Stimulated activated CD4-positive, alpha-beta T cell treated with anti-CD3 and anti-CD28 coated beads, Interleukin-15, amount 100 ng/mL, for 48 hours (primary cell): ENCODE measurements at regions not wholly inside any gene's neighbourhood (a gene's known extent, or its start where the extent isn't known, plus 50 kb on each side); places are given as distances from the start of the nearest gene placed in this dataset.

Experiments
- DNase-seq, 2 donors: peaks; one replicate each; pipeline ENCODE4 v3.0.0-alpha.2; 2020; ENCODE audit warnings: low read depth in 2 of 2

DNA sequence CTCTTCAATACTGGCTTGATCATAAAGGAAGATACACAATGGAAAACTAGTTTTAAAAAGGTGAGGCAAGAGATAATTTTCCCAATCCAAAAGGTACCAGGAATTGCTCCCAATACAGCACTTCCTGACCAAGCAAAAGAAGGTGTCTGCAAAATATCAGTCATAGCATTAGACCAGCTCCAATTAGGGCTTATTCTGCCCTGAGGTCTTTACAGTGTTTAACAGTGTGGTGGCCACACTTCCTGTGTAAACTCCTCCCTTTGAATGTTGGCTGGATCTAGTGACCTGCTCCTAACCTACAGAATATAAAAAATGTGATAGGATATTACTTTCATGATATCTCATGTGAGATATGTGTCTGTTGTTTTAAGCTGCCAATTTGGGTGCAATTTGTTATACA lies 57.1 kb upstream of the BTN3A2 start:
- DNase-seq: no peak

GRCh38 chr6:26309731-26310142 lies 55.3 kb upstream of the BTN3A2 start:
- no peak for DNase-seq

GRCh38 chr6:26311012-26311384 lies 54.0 kb upstream of the BTN3A2 start:
- peak in 1 of 2 donors; percentile 51 for DNase-seq

DNA sequence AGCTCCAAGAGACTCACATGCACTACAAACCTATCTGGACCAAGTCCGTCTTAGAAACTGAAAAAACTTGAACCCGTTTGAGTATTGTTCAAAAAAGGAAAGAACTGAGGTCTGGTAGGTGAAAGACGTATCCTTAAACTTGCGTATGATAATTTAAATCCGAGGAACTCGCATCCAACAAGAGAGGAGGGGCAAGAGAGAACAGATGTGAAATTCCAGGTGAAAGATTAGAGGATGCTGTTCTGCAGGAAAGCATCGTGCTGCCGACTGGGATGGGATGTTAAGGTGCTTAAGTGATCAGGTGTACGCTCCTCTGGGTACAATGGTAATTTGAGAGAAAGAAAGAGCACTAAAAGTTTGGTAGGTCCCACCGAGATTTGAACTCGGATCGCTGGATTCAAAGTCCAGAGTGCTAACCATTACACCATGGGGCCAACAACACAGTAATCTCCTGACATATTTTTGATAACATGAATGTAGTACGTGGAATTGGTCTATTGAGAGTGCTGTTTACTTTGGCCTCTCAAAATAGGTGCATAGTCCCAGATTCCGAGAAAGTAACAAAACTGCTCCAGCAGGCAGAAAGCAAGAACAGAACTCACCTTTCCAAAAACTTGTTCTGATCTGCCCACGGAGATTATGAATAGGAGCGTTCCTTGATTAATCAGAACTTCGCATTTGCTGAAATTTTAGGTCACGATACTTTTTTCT lies 53.5 kb upstream of the BTN3A2 start:
- DNase-seq: peak in 1 of 2 donors; percentile 41

GRCh38 chr6:26312096-26312463 lies 52.9 kb upstream of the BTN3A2 start:
- DNase-seq: no peak

GRCh38 chr6:26312501-26313397 lies 52.2 kb upstream of the BTN3A2 start:
- peak; percentile 77 to 78 for DNase-seq
